T1000 (cell line): ENCODE measurements at regions not wholly inside any gene's neighbourhood (a gene's known extent, or its start where the extent isn't known, plus 50 kb on each side); places are given as distances from the start of the nearest gene placed in this dataset.
"Not testable (repeated sequence)": the region's sequence is repeated elsewhere in the genome, so short reads cannot be mapped to it uniquely, and the experiment has no call there.

ENCODE experiments used
- DNase-seq: peaks from one replicate; lab custom pipeline; 2025; ENCODE audit warnings: mixed read lengths; lab: John Stamatoyannopoulos, UW

DNA sequence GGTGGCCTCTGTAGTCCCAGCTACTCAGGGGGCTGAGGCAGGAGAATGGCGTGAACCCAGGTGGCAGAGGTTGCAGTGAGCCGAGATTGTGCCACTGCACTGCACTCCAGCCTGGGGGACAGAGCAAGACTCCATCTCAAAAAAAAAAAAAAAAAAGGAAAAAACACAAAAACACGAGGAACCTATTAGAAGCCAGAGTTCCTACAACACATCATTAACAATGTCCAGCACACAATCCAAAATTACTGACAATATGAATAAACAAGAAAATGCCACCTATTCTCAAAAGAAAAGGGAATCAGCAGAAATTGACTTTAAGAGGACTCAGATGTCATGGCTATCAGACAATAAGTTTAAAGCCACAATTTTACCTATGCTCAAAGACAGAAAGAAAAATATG is 57.3 kb upstream of the HS3ST3A1 start:
- DNase-seq: not testable (repeated sequence)

DNA sequence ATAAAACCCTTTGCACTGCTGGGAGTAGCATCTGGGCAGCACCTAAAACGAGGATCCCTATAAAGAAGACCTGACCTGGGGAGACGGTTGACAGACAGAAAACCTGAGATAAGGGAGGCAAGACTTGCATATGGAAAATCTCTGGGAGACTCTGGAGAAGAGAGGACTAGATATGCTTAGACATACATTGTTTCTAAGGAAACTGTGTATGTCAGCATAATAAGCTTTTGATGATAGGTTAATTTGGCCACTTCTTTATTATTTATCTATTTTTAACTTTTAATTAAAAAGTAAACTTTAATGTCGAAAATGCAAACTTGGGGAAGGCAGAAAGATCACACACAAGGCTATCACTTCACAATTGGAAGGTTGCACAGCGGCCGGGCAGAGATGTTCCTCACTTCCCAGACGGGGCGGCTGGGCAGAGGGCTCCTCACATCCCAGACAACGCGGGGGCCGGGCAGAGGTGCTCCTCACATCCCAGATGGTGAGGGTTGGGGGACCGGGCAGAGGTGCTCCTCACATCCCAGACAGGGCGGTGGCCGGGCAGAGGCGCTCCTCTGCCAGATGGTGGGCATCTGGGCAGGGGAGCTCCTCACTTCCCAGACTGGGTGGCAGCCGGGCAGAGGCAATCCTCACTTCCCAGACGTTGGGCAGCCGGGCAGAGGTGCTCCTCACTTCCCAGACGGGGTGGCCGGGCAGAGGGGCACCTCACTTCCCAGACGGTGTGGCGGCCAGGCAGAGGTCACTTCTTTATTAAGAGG is 64.3 kb upstream of the HS3ST3A1 start:
- no peak for DNase-seq

DNA sequence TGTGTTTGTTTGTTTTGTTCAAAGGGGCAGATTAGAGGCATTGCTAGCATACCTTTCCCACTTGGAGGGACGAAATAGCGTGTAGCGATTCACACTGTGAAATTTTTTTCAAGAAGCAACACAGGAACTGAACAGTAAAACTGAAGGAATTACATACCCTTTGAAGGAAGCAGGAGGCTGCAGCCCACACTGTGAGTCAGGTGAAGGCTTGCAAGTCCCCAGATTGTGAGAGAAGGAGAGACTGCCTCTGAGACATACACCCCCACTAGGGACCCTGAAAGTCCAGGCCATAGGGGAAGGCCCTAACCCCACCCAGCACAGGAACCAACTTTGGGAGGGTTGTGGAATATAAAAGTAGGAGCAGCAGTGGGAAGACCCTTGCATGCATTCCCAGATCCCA is 69.6 kb upstream of the HS3ST3A1 start:
- no peak for DNase-seq

DNA sequence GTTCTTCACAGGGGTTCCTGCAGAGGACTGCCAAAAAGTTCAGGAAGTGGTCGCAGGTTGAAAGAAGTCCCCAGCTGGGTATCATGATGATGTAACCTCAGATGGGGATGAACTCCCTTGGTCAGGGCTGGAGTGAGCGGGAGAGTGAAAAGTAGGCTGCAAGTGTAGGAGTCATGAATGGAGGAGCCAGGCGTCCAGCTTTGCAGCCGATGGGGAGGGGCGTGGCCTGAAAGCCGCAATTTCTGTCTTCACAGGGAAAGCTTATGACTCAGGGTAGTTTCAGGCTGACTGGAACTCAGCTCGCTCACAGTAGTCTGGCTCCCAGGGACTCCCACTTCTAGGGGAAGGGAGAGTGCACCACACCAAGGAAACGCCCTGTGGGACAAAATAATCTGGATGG is 70.0 kb upstream of the HS3ST3A1 start:
- no peak for DNase-seq

DNA sequence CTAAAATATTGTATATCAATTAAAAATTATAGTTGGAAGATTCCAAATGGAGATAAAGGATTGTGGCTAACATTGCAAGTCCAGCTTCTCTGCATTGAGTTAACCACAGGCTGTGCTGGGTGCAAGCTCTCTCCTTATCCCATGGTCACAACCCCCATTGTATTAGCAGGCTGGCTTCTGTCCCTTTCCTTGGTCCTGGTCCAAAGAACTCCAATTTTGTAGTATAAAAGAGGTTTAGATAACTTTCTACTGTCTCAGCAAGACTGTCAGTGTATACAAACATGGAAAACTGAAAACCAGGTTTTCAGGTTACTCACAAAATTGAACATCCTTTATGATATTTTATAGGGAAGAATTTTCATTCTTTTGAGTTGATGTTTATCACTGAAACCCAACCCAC is 76.6 kb upstream of the HS3ST3A1 start:
- no peak for DNase-seq

DNA sequence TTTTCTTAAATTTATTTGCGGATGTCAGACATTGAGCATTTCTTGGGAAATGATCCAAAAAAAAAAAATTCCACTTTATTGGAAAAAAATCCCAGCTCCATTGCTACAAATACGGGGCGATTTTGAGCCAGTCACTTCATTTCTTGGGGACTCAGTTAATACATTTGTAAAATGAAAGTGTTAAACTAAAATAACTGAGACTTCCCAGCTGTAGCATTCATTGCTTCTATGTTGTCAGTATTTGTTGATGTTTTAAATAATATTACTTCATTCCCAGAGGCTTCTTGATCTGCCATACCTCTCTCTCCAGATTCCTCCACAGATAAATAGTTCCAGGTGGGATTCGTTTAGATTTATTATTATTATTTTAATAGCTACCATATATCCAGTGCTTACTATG is 77.1 kb upstream of the HS3ST3A1 start:
- DNase-seq: no peak

DNA sequence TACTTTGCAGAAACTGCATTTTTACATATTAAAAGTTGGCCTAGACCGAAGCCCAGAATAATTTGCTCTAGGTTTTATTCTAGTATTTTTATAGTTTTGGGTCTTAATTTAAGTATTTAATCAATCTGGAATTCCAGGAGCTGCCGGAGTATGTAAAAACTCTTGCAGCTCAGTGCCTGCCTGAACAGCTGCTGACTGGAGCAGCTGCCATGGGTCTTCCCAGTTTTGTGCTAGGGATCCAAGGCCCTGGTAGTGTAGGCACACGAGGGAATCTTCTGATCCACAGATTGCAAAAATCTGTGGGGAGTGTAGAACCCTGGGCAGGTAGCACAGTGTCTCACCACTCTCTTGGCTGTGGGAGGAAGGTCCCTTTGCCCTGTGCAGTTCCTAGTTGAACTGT is 87.0 kb upstream of the HS3ST3A1 start:
- DNase-seq: no peak

DNA sequence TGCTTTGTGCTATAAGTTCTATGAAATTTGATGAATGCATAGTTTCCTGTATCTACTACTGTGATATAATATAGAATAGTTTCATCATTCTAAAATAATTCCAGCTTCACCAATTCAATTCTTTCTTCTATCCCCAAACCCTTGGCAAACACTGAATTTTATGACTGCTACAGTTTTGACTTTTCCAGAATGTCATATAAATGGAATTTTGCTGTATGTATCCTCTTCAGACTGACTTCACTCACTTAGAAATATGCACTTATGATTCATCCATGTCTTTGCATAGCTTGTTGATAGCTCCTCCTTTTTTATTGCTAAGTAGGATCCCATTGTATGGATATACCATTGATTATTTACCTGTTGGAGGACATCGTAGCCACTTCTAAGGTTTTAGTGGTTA is 89.1 kb upstream of the HS3ST3A1 start:
- no peak for DNase-seq

DNA sequence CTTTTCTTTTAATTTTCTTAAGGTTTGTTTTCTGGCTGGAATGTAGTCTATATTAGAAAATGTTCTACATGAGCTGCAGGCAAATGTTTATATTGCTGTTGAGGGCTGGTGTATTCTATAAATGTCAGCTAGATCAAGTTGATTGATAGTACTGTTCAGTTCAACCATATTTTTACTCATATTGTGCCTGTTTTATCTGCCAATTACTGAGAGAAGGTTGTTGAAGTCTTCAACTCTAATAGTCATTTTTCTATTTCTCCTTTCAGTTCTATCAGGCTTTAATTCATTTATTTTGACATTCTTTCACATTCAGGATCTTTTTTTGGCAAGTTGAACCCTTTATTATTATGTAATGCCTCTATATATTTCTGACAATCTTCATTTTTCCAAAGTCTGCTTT is 93.2 kb upstream of the HS3ST3A1 start:
- no peak for DNase-seq

DNA sequence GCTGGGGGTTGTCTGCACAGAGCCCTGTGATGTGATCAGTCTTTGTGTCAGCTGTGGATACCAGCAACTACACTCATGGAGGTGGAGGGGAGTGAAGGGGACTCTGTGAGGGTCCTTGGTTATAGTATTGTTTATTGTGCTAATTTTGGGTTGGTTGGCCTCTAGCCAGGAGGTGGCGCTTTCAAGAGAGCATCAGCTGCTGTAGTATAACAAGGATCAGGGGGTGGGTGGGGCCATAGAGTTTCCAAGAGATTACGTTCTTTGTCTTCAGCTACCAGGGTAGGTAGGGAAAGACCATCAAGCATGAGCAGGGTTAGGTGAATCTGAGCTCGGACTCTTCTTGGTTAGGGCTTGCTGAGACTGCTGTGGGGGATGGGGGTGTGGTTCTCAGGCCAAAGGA is 97.1 kb upstream of the HS3ST3A1 start:
- DNase-seq: no peak

DNA sequence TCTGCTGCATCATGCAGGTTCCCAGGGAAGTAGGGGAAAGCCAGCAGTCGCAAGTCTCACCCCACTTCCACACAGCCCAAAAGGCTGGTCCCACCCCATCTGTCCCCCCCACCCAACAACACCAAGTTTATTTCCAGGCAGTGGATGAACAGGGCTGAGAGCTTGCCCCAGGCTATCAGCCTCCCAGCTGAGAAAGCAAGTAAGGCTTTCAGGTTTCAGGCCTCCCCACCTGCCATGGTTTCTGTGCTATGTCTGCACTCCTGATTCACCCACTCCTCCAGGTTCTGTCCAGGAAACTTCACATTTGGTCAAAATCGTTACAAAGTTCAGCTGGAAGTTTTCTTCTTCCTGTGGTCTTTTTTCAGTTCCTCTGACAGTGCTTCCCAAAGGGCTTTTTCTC is 97.5 kb upstream of the HS3ST3A1 start:
- DNase-seq: no peak

DNA sequence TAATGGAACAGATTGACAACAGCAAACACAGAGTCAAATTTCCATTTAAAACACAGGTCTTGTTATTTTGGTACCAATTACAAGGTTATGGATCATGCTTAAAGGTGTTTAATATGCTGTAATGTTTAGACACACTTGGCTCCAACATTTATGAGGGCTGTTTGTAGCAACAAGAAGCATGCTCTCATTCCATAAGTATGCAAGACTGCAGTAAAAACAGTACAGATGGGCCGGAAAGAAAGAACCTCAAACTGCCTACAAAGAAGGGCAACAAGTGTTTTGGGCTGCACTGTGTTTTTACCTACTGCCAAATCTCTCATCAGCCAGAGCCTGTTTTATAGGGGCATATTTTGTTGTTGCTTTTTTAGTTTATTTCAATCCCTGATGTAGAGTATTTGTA is 100.5 kb upstream of the HS3ST3A1 start:
- no peak for DNase-seq

DNA sequence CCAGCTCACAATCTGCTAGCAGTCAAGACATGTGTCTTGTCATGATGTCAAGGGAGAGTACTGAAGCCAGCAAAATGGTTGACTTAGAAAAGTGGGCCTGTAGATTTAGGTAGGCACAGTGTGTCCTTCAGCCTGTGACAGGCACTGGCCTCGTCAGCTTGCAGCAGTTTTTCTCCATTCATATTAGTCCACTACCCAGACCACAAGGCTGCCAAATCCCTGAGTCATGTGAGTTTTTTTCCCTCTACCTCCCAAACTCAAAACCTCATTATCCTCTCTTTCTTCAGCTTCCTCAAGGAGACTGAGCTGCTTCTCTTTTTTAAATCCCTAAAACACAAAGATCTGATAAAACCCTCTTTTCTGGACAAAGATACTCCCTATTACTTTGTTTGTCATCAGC is 102.6 kb upstream of the HS3ST3A1 start:
- DNase-seq: no peak

DNA sequence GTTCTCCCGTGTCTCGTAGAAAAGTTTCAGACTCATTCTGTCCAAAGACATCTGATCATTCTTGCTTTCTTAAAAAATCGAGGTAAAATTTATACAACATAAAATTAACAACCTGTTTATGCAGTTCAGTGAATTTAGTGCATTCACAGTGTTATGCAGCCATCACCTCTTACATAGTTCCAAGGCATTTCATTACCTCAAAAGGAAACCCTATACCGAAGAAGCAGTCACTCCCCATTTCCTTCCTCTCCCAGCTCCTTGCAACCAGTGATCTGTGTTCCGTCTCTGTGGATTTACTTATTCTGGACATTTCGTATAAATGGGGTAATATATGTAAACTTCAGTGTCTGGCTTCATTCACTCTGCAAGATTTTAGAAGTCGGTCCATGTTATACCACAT is 103.5 kb upstream of the HS3ST3A1 start:
- DNase-seq: no peak

DNA sequence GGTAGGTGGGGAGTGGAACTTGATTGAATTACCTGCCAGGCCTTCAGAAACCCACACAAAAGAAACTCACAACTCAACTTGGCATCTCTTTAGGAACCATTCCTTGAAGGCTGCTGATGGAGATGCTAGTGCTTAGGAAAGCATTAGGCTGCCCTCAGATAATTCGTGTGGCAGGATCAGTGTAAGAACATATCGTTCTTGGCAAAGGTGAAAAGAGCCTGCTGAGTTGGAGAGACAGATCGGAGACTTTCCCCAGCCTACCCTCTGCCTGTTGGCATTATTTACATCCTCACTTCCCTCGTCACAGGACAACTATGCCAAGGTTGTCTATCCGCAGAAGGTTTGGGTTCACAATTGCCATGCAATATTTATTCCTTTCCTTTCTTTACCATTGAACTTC is 120.0 kb upstream of the HS3ST3A1 start:
- no peak for DNase-seq

DNA sequence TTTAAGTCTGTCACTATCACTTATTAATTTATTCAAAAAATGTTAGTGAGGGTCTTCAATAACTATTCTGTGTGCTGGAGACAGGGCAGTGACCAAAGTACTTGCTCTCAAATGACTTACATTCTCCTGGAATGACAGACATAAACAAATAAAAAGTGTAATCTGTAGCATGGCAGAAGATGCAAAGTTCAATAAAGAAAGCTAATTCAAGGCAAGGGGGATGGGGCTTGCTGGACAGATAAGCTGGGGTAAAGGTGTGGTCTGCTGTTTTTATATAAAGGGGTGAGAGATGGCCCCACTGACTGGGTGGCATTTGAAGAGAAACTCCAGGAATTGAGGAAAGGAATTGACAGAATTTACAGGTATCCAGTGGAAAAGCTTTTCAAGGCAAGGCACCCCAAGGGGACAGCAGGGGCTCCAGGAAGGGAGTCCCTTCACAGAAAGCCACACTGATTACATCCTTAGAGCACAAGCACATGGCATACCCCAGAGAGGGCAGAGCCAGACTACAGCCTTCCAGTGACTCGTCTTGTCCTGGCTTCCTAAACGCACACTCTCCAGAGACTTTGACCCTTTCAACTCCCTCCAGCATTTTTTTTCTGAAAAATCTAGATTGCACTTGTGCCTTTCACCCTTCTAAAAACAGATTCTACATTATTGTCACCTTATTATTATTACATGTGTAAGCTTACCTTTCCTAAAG is 123.7 kb upstream of the HS3ST3A1 start:
- peak; percentile 41 for DNase-seq

DNA sequence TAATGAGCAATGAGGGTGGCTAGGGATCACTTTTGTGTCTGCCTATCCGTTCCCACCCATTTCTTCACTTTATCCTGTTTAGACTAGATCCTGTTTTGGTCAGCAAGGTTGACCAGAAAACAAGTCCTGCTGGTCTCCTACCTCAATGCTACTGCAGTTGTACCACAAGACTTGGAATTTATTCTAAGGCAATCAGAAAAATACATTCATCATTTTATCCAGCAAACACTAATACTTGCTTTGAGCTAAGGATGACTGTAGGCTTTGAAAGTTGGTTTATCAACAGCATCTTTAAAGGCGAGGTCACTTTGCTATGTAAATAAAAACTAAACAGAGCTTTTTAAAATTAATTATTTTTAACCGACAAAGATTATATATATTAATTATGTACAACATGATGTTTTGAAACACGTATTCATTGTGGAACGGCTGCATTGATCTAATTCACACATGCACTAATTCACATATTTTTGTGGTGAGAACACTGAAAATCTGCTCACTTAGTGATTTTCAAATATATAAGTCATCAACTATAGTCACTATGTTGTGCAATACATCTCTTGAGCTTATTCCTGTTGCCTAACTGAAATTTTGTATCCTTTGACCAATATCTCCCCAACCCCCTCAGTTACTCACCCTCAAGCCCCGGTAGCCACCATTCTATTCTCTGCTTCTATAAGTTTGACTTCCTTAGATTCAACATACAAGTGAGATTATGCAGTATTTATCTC is 125.9 kb upstream of the HS3ST3A1 start:
- no peak for DNase-seq

DNA sequence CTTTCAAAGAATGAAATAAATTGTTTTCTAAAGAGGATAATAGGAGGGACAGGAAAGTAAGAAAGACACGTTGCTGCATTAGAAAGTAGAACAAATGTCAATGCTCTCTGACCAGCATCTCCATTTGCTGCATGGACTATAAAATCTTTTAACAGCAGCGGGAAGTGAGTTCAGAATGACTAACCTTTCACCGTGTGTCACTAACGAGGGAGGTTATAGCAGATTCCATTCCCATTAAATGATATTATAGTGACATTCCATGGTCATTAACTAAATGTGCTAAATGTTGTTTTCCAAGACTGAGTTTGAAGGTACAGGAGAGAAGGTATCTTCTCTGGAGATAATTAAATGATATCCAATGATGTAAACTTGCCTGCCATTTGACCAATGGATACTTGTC is 127.1 kb upstream of the HS3ST3A1 start:
- no peak for DNase-seq

DNA sequence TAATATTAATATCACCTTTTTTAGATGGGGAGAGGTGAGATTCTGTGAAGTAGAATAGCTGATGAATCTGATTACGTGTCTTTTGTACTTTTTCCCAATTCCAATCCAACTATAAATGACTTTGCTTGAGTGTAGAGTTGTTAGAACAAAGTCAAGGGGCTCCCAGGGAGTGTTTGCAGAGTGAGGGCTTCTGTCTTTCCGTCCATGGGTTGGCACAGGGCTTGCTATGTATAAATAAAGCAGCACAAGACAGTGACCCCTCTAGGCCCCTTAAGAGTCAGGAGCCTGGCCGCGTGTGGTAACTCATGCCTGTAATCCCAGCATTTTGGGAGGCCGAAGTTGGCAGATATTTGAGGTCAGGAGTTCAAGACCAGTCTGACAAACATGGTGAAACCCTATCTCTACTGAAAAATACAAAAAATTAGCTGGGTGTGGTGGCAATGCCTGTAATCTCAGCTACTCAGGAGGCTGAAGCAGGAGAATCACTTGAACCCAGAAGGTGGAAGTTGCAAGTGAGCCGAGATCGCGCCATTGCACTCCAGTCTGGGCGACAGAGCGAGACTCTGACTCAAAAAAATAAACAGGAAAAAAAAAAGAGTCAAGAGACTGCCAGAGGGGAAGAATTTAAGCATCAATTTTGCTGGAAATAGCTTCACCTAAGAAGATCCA is 127.9 kb upstream of the HS3ST3A1 start:
- no peak for DNase-seq

DNA sequence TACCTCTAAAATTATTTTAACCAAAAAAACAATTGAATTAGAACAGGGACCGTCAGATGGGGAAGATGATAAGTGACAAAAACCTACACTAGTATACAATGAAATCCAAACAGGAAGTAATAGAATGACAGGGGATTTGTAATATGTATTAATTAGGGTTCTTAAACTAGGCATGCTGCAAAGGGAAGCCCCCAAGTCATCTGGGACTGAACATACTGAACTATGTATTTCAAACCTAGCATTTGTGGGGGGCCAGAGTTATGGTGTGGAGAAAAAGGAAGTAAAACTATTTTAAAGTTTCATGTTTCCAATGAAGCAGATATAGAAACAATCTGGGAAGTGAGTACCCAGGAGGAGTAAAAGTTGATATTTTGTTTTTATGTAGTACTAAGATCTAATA is 133.2 kb upstream of the HS3ST3A1 start:
- DNase-seq: no peak

DNA sequence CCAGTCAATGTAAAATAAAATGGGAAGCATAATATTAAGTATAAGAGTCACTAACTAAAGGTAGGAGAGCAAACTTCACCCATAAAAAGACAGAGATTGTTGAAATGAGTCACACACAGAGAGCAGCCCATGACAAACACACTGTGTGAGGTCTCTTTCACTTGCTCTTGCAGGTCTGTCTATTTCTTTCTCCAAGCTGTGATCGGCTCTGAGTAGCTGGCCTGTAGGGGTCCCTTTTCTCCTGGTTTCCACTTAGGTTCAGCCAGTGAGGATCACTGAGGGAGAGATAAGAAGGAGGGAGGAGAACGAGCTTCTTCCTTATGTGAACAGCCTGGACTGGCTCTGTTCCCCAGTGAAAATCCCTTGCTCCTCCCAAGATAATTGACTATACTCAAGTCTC is 133.7 kb upstream of the HS3ST3A1 start:
- DNase-seq: no peak

DNA sequence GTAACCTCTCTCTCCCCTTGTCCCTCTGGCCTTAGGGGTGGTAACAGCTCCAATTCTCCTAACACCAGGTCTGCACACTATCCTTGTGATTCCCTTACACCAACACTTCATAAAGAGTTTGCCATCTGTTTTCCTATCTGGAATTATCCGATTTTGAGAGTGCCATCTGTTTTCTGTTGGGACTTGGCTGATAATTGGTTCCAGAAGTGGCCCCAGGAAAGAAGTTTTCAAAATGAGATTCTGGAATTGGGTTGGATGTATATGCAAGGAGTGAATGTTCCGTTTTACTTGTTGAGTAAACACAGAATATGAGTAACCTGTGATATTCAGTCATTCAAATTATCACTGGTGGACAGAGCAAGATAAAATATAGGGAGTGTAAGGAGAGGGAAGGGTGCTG is 134.1 kb upstream of the HS3ST3A1 start:
- no peak for DNase-seq

DNA sequence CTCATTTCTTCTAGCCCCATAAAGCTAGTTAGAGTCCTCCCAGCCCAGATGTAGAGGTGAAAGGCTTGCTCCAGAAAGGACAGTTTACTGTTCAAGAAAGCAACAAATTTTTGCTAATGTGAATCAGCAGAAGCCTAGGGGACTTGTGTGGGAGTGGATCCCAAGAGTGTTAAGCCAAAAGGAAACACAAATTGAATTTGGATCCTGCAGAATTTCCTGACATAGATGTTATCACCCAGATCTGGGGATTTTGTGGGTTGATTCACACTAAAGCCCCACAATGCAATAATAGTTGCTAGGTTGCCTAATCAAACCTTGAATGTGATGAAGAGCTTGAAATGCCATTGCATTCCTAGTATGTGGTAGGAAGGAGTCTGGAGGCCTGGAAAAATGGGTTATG is 135.2 kb upstream of the HS3ST3A1 start:
- DNase-seq: no peak
